ENCODE measurements at regions not wholly inside any gene's neighbourhood (a gene's known extent, or its start where the extent isn't known, plus 50 kb on each side); places are given as distances from the start of the nearest gene placed in this dataset.

DNA sequence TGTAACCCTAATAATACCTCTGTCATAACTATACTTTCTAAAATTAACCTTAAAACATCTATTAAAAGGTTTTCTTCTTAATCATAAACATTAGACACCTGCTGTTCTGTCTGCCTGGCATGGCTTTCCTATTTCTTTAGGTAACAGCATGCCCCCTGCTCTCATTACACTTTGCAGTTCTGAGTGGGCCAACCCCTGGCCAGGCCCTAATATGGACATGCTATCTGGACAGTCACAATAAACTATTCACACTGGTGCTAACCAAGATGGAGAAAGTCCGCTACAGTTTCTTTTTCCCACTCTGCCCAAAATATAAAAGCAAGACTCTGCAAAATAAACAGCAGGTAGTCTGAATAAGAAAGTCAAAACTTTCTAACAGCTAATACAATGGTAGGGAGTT is 84.0 kb downstream of the ELAPOR2 start:
- TF ChIP-seq, protein P1, sequence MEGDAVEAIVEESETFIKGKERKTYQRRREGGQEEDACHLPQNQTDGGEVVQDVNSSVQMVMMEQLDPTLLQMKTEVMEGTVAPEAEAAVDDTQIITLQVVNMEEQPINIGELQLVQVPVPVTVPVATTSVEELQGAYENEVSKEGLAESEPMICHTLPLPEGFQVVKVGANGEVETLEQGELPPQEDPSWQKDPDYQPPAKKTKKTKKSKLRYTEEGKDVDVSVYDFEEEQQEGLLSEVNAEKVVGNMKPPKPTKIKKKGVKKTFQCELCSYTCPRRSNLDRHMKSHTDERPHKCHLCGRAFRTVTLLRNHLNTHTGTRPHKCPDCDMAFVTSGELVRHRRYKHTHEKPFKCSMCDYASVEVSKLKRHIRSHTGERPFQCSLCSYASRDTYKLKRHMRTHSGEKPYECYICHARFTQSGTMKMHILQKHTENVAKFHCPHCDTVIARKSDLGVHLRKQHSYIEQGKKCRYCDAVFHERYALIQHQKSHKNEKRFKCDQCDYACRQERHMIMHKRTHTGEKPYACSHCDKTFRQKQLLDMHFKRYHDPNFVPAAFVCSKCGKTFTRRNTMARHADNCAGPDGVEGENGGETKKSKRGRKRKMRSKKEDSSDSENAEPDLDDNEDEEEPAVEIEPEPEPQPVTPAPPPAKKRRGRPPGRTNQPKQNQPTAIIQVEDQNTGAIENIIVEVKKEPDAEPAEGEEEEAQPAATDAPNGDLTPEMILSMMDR (IDR thresholded peaks at IDR 0.05) = no peak
- TF ChIP-seq POLR2A (IDR thresholded peaks at IDR 0.05) = no peak

Data from lower leg skin (tissue), 3 donors.